CD4-positive, alpha-beta T cell (primary cell): ENCODE measurements at regions not wholly inside any gene's neighbourhood (a gene's known extent, or its start where the extent isn't known, plus 50 kb on each side); places are given as distances from the start of the nearest gene placed in this dataset.

Experiments used
- ATAC-seq: fragments of 200-7000 bp; cut with Tn5 transposase; one replicate; pipeline ENCODE4 v1.10.0; 2022; ENCODE audit warnings: mild to moderate bottlenecking; ENCODE audit not compliant: poor library complexity
- CTCF ChIA-PET: fragments of 350-600 bp; sonication (Branson Sonifier 250); formaldehyde crosslinking; loops from one replicate; lab custom pipeline; 2021; ENCODE audit warnings: antibody characterized with exemption, inconsistent platforms; lab: Charles Lee
- POLR2A ChIA-PET: fragments of 350-600 bp; sonication (Branson Sonifier 250); formaldehyde crosslinking; loops from one replicate; lab custom pipeline; 2021; ENCODE audit warnings: antibody characterized with exemption, inconsistent platforms; lab: Charles Lee
- DNase-seq, 14 experiments: peaks; one replicate each; pipeline ENCODE4 v3.0.0-alpha.2; 2013 to 2020; ENCODE audit warnings: mixed read lengths in 2 of 14
- H3K27ac ChIP-seq, 2 donors: one replicate each; pipeline versions ENCODE4 v1.5.1 to v1.7.0; 2013; ENCODE audit warnings: low read length in 2 of 2, low read depth in 1 of 2, mild to moderate bottlenecking in 1 of 2
- H3K27me3 ChIP-seq, 2 experiments: 1 replicate in 1 of 2; 2 replicates in 1 of 2; pipeline versions ENCODE4 v1.6.1 to v1.7.0; 2013; ENCODE audit warnings: low read length in 2 of 2, control low read depth in 1 of 2, mild to moderate bottlenecking in 1 of 2, moderate library complexity in 1 of 2; ENCODE audit not compliant: insufficient read depth in 2 of 2, control insufficient read depth in 1 of 2
- H3K36me3 ChIP-seq: one replicate; pipeline ENCODE4 v1.6.1; 2013; ENCODE audit warnings: low read length, control low read depth; ENCODE audit not compliant: insufficient read depth
- H3K4me1 ChIP-seq: one replicate; pipeline ENCODE4 v1.6.1; 2013; ENCODE audit warnings: low read length, control low read depth; ENCODE audit not compliant: insufficient read depth
- H3K4me3 ChIP-seq: one replicate; pipeline ENCODE4 v1.5.1; 2013; ENCODE audit warnings: mild to moderate bottlenecking, low read length, moderate library complexity
- H3K9me3 ChIP-seq, 2 experiments: 1 replicate in 1 of 2; 2 replicates in 1 of 2; pipeline versions ENCODE4 v1.6.1 to v1.7.0; 2013; ENCODE audit warnings: low read length in 2 of 2, mild to moderate bottlenecking in 2 of 2, control low read depth in 1 of 2, moderate library complexity in 1 of 2; ENCODE audit not compliant: control insufficient read depth in 1 of 2, insufficient read depth in 1 of 2
- H3K27ac Mint-ChIP-seq: one replicate; pipeline ENCODE4 v1.8.0; 2020; ENCODE audit warnings: mixed read lengths
- H3K27me3 Mint-ChIP-seq: one replicate; pipeline ENCODE4 v1.8.0; 2021; ENCODE audit warnings: mixed read lengths
- H3K36me3 Mint-ChIP-seq: one replicate; pipeline ENCODE4 v1.8.0; 2021; ENCODE audit warnings: low read depth, mixed read lengths
- H3K4me1 Mint-ChIP-seq: one replicate; pipeline ENCODE4 v1.8.0; 2021; ENCODE audit warnings: low read depth, mixed read lengths
- H3K4me3 Mint-ChIP-seq: one replicate; pipeline ENCODE4 v1.8.0; 2020; ENCODE audit warnings: mild to moderate bottlenecking, mixed read lengths
- H3K9me3 Mint-ChIP-seq: one replicate; pipeline ENCODE4 v1.8.0; 2020; ENCODE audit warnings: mixed read lengths
- intact Hi-C, 2 experiments: fragments of 100-400 bp; cut with DNase I in 1 of 2; cut with micrococcal nuclease in 1 of 2; formaldehyde crosslinking; loops; one replicate each; pipeline versions ENCODE4 v1.15.1 to v1.9.0; 2023 to 2025; cut with DNase I, micrococcal nuclease
- TF ChIP-seq, protein P1 (sequence below): fragments of 200-600 bp; IDR thresholded peaks from one replicate; pipeline ENCODE4 v1.8.0; 2022; ENCODE audit warnings: antibody characterized with exemption, mild to moderate bottlenecking

- no peak overlapping the region for H3K27ac Mint-ChIP-seq
- no peaks in the 10 kb centered on the region for H3K9me3 Mint-ChIP-seq
- no peak overlapping the region for H3K4me3 ChIP-seq
- H3K27me3 Mint-ChIP-seq: peaks cover 12% of the 10 kb centered on the region
- H3K4me1 Mint-ChIP-seq: no peaks in the 10 kb centered on the region
- no peak for ATAC-seq
- H3K27ac ChIP-seq: no peak overlapping the region
- POLR2A ChIA-PET: no interaction called here
- no peaks in the 10 kb centered on the region for H3K4me1 ChIP-seq
- H3K9me3 ChIP-seq: no peaks in the 10 kb centered on the region
- no peak overlapping the region for H3K4me3 Mint-ChIP-seq
- CTCF ChIA-PET: no interaction called here
- no peaks in the 10 kb centered on the region for H3K36me3 ChIP-seq
- DNase-seq: no peak
- H3K27me3 ChIP-seq: no peaks in the 10 kb centered on the region
- intact Hi-C loops: no loop called here
- H3K36me3 Mint-ChIP-seq: no peaks in the 10 kb centered on the region
- TF ChIP-seq, protein P1, sequence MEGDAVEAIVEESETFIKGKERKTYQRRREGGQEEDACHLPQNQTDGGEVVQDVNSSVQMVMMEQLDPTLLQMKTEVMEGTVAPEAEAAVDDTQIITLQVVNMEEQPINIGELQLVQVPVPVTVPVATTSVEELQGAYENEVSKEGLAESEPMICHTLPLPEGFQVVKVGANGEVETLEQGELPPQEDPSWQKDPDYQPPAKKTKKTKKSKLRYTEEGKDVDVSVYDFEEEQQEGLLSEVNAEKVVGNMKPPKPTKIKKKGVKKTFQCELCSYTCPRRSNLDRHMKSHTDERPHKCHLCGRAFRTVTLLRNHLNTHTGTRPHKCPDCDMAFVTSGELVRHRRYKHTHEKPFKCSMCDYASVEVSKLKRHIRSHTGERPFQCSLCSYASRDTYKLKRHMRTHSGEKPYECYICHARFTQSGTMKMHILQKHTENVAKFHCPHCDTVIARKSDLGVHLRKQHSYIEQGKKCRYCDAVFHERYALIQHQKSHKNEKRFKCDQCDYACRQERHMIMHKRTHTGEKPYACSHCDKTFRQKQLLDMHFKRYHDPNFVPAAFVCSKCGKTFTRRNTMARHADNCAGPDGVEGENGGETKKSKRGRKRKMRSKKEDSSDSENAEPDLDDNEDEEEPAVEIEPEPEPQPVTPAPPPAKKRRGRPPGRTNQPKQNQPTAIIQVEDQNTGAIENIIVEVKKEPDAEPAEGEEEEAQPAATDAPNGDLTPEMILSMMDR: no peak
These were observed 92.8 kb upstream of the CHRM3 start for GRCh38 chr1:239293350-239294110.

- intact Hi-C loops: no loop called here
- peaks cover 4% of the 10 kb centered on the region for H3K27me3 Mint-ChIP-seq
- no peaks in the 10 kb centered on the region for H3K36me3 ChIP-seq
- no peaks in the 10 kb centered on the region for H3K4me1 ChIP-seq
- TF ChIP-seq, protein P1: no peak
- H3K4me1 Mint-ChIP-seq: no peaks in the 10 kb centered on the region
- no peaks in the 10 kb centered on the region for H3K9me3 Mint-ChIP-seq
- no peak overlapping the region for H3K4me3 Mint-ChIP-seq
- H3K36me3 Mint-ChIP-seq: no peaks in the 10 kb centered on the region
- no peak overlapping the region for H3K27ac Mint-ChIP-seq
- ChIA-PET POLR2A (no interaction called here), CTCF (no interaction called here)
- ATAC-seq: no peak
- H3K27me3 ChIP-seq: no peaks in the 10 kb centered on the region
- H3K9me3 ChIP-seq: no peaks in the 10 kb centered on the region
- no peak for DNase-seq
- H3K4me3 ChIP-seq: no peak overlapping the region
- H3K27ac ChIP-seq: no peak overlapping the region
These were observed 97.4 kb upstream of the CHRM3 start for GRCh38 chr1:239288820-239289554.

GRCh38 chr1:239287296-239287695 lies 99.1 kb upstream of the CHRM3 start:
- no peaks in the 10 kb centered on the region for H3K27me3 ChIP-seq
- H3K27ac ChIP-seq: no peak overlapping the region
- DNase-seq (no peak), ATAC-seq (no peak)
- no peak overlapping the region for H3K4me3 ChIP-seq
- ChIA-PET POLR2A (no interaction called here), CTCF (no interaction called here)
- Mint-ChIP-seq H3K27me3 (peaks cover 4% of the 10 kb centered on the region), H3K9me3 (no peaks in the 10 kb centered on the region), H3K36me3 (no peaks in the 10 kb centered on the region), H3K27ac (no peak overlapping the region), H3K4me3 (no peak overlapping the region), H3K4me1 (no peaks in the 10 kb centered on the region)
- H3K36me3 ChIP-seq: no peaks in the 10 kb centered on the region
- no peaks in the 10 kb centered on the region for H3K9me3 ChIP-seq
- intact Hi-C loops: no loop called here
- TF ChIP-seq, protein P1: no peak
- no peaks in the 10 kb centered on the region for H3K4me1 ChIP-seq
